Endothelial cell of umbilical vein (primary cell): ENCODE measurements at regions not wholly inside any gene's neighbourhood (a gene's known extent, or its start where the extent isn't known, plus 50 kb on each side); places are given as distances from the start of the nearest gene placed in this dataset.

Experiments
- POLR2A ChIP-seq: IDR thresholded peaks from 2 replicates; pipeline ENCODE4 v1.6.1; 2012; ENCODE audit warnings: low read depth, mild to moderate bottlenecking, control low read depth, low read length
- TF ChIP-seq, protein P1 (sequence below): IDR thresholded peaks from 2 replicates; pipeline ENCODE4 v1.6.1; 2011; ENCODE audit not compliant: insufficient read depth, insufficient read length

DNA sequence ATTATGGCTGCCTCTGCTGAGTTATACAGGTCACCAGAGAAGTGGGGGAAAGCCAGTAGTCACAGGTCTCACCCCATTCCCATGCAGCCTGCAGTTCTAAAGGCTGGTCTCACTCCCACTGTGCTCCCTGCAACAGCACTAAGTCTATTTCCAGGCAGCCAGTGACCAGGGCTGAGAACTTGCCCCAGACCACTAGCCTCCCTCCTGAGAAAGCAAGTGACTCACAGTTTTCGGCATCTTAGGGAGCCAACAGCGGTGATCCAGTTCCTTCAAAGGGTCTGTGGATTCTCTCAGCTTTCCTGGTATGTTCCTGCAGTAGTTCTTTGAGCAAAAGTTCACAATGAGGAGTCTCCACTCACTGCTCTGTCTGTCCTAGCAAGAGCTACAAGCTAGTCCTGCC is 329.6 kb upstream of the MAP2 start:
- TF ChIP-seq, protein P1, sequence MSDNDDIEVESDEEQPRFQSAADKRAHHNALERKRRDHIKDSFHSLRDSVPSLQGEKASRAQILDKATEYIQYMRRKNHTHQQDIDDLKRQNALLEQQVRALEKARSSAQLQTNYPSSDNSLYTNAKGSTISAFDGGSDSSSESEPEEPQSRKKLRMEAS = no peak
- TF ChIP-seq POLR2A = no peak
